IPS-NIHi7 (cell line): ENCODE measurements at regions not wholly inside any gene's neighbourhood (a gene's known extent, or its start where the extent isn't known, plus 50 kb on each side); places are given as distances from the start of the nearest gene placed in this dataset.
"Not testable (repeated sequence)": the region's sequence is repeated elsewhere in the genome, so short reads cannot be mapped to it uniquely, and the experiment has no call there.

Experiments
- DNase-seq: peaks from one replicate; pipeline ENCODE4 v3.0.0; 2012; ENCODE audit warnings: mixed read lengths; ENCODE audit errors: extremely low spot score

GRCh38 chr9:73054091-73054490, 97.6 kb upstream of the ANXA1 start:
- no peak for DNase-seq

- DNase-seq: no peak
Observed at GRCh38 chr9:73053543-73053942, 98.1 kb upstream of the ANXA1 start.

- DNase-seq: peak; percentile 34
Observed at GRCh38 chr9:73050887-73051550, 98.2 kb upstream of the ALDH1A1 start.

- no peak for DNase-seq
Observed at GRCh38 chr9:73050065-73050816, 97.4 kb upstream of the ALDH1A1 start.

- DNase-seq: no peak
Observed at GRCh38 chr9:73049280-73049679, 96.4 kb upstream of the ALDH1A1 start.

- DNase-seq: no peak
Observed at GRCh38 chr9:73046769-73047168, 93.9 kb upstream of the ALDH1A1 start.

GRCh38 chr9:73044776-73045175, 91.9 kb upstream of the ALDH1A1 start:
- DNase-seq: not testable (repeated sequence)

- no peak for DNase-seq
Observed at GRCh38 chr9:73042155-73042554, 89.3 kb upstream of the ALDH1A1 start.

- DNase-seq: no peak
Observed at GRCh38 chr9:73039271-73040263, 86.7 kb upstream of the ALDH1A1 start.

GRCh38 chr9:73038613-73039012, 85.8 kb upstream of the ALDH1A1 start:
- peak; percentile 42 for DNase-seq

- no peak for DNase-seq
Observed at GRCh38 chr9:73038089-73038509, 85.2 kb upstream of the ALDH1A1 start.

GRCh38 chr9:73037613-73038012, 84.8 kb upstream of the ALDH1A1 start:
- no peak for DNase-seq

GRCh38 chr9:73034962-73035361, 82.1 kb upstream of the ALDH1A1 start:
- no peak for DNase-seq

- no peak for DNase-seq
Observed at GRCh38 chr9:73031350-73031749, 78.5 kb upstream of the ALDH1A1 start.

- DNase-seq: no peak
Observed at GRCh38 chr9:73030370-73031030, 77.6 kb upstream of the ALDH1A1 start.

- no peak for DNase-seq
Observed at GRCh38 chr9:73029346-73029745, 76.5 kb upstream of the ALDH1A1 start.

GRCh38 chr9:73026375-73026774, 73.5 kb upstream of the ALDH1A1 start:
- DNase-seq: no peak

GRCh38 chr9:73024601-73025034, 71.8 kb upstream of the ALDH1A1 start:
- no peak for DNase-seq

- peak; percentile 64 for DNase-seq
Observed at GRCh38 chr9:73023025-73023541, 70.2 kb upstream of the ALDH1A1 start.

- no peak for DNase-seq
Observed at GRCh38 chr9:73022353-73022752, 69.5 kb upstream of the ALDH1A1 start.

GRCh38 chr9:73020877-73021276, 68.0 kb upstream of the ALDH1A1 start:
- no peak for DNase-seq
